Osteocyte (in vitro differentiated cells): ENCODE measurements at regions not wholly inside any gene's neighbourhood (a gene's known extent, or its start where the extent isn't known, plus 50 kb on each side); places are given as distances from the start of the nearest gene placed in this dataset.
A peak's percentile ranks its signal among the peaks of the same experiment; 100 is the strongest.

Source experiments
- DNase-seq: peaks from one replicate; pipeline ENCODE4 v3.0.0; 2021; ENCODE audit warnings: mixed read lengths; ENCODE audit not compliant: unreplicated experiment; ENCODE audit errors: extremely low spot score
- H3K27ac Mint-ChIP-seq: one replicate; pipeline ENCODE4 v1.8.0; 2021; ENCODE audit warnings: mild to moderate bottlenecking, mixed read lengths; ENCODE audit not compliant: unreplicated experiment
- H3K27me3 Mint-ChIP-seq: one replicate; pipeline ENCODE4 v1.8.0; 2021; ENCODE audit warnings: mixed read lengths; ENCODE audit not compliant: unreplicated experiment
- H3K36me3 Mint-ChIP-seq: one replicate; pipeline ENCODE4 v1.8.0; 2021; ENCODE audit warnings: mixed read lengths; ENCODE audit not compliant: unreplicated experiment
- H3K4me1 Mint-ChIP-seq: one replicate; pipeline ENCODE4 v1.8.0; 2021; ENCODE audit warnings: mixed read lengths; ENCODE audit not compliant: unreplicated experiment
- H3K4me3 Mint-ChIP-seq: one replicate; pipeline ENCODE4 v1.8.0; 2021; ENCODE audit warnings: mild to moderate bottlenecking, moderate library complexity, mixed read lengths; ENCODE audit not compliant: unreplicated experiment
- H3K9me3 Mint-ChIP-seq: one replicate; pipeline ENCODE4 v1.8.0; 2021; ENCODE audit warnings: mixed read lengths; ENCODE audit not compliant: unreplicated experiment
- TF ChIP-seq, protein P1 (sequence below): fragments of 200-600 bp; sonication (generic); IDR thresholded peaks from 2 replicates; pipeline ENCODE4 v1.5.0; 2021; ENCODE audit warnings: antibody characterized with exemption, mild to moderate bottlenecking, moderate library complexity

DNA sequence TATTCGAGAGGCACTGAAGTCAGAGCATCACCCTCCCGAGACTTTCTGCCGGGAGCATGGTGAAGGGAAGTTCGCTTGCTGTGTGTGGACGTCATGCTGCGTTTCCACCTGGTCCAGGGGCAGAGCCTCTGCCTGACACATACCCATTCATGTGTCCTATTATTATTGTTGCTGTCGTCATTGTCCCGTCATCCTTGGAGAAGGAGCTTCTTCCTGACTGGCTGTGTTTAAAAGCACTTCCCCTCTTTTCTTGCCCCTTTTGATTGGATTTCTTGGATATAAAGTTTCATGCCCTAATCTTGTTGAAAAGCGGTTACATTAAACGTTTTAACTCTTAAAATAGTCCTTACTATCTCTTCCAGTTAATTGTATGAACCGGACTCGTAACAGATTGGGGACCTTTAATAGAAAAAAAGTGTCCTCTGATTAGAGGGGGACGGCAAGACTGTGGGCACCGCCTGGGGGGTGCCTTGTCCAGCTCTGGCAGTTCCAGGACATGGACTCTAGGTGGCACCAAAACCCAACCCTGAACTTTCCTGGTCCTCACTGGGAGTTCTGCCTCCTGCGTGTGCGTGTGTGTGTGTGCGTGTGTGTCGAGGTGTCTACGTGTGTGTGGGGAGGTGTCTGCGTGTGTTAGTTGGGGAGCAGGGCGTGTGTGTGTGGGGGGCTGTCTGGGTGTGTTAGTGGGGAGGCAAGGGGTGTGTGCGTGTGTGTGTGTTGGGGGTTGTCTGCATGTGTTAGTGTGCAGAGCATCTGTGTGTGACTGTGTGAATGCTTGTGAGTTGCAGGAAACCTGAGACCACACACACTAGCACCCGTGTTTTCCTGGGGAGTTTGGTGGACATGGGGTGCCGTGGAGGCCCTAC is 133.3 kb upstream of the CIBAR2 start:
- Mint-ChIP-seq H3K4me1 (peaks cover 10% of the 10 kb centered on the region), H3K4me3 (no peak overlapping the region), H3K27ac (no peak overlapping the region), H3K9me3 (no peaks in the 10 kb centered on the region), H3K36me3 (peaks cover 1% of the 10 kb centered on the region), H3K27me3 (no peaks in the 10 kb centered on the region)
- TF ChIP-seq, protein P1, sequence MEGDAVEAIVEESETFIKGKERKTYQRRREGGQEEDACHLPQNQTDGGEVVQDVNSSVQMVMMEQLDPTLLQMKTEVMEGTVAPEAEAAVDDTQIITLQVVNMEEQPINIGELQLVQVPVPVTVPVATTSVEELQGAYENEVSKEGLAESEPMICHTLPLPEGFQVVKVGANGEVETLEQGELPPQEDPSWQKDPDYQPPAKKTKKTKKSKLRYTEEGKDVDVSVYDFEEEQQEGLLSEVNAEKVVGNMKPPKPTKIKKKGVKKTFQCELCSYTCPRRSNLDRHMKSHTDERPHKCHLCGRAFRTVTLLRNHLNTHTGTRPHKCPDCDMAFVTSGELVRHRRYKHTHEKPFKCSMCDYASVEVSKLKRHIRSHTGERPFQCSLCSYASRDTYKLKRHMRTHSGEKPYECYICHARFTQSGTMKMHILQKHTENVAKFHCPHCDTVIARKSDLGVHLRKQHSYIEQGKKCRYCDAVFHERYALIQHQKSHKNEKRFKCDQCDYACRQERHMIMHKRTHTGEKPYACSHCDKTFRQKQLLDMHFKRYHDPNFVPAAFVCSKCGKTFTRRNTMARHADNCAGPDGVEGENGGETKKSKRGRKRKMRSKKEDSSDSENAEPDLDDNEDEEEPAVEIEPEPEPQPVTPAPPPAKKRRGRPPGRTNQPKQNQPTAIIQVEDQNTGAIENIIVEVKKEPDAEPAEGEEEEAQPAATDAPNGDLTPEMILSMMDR = peak; percentile 85
- DNase-seq = no peak

DNA sequence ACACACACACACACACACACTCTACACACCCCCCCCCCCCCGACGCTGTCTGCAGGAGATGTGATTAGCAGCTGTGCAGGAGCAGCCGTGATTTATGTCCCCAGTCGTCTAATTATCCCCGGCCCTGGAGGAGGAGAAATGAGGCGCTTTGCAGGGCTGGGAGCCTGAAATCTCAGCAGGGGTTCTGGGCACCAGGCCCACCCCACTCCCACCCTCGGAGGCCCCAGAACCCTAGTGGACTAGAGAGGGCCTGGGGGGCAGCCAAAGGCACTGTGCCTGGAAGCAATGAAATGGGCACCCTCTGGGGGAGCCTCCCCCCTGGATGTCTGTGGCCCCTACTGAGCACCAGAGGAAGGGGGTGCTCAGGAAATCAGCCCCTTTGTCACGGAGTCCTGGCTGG is 134.2 kb upstream of the CIBAR2 start:
- Mint-ChIP-seq H3K4me1 (peaks cover 10% of the 10 kb centered on the region), H3K27ac (no peak overlapping the region), H3K9me3 (no peaks in the 10 kb centered on the region), H3K4me3 (no peak overlapping the region), H3K36me3 (peaks cover 1% of the 10 kb centered on the region), H3K27me3 (no peaks in the 10 kb centered on the region)
- no peak for DNase-seq
- TF ChIP-seq, protein P1 = no peak

DNA sequence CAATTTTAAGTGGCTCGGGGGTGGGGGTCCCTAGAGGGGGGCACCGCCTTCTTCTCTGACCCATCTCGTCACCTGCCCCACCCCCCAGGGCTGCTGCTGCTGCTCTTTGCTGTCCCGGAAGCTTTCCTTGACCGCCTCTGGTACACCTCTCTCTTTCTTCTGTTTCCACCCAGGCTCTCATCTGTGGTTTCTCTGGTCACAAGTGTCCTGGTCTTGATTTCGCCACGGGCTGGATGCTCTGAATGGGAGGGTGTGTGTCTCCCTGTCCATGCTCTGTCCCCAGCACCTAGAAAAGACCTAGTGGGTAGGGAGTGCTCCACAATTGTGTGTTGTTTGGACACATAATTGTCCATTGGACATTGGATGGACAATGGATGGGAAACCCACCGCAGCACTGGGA is 134.7 kb upstream of the CIBAR2 start:
- no peaks in the 10 kb centered on the region for H3K27me3 Mint-ChIP-seq
- peaks cover 1% of the 10 kb centered on the region for H3K36me3 Mint-ChIP-seq
- TF ChIP-seq, protein P1 = no peak
- H3K27ac Mint-ChIP-seq = no peak overlapping the region
- H3K4me1 Mint-ChIP-seq = peaks cover 10% of the 10 kb centered on the region
- no peak overlapping the region for H3K4me3 Mint-ChIP-seq
- no peaks in the 10 kb centered on the region for H3K9me3 Mint-ChIP-seq
- DNase-seq = no peak

DNA sequence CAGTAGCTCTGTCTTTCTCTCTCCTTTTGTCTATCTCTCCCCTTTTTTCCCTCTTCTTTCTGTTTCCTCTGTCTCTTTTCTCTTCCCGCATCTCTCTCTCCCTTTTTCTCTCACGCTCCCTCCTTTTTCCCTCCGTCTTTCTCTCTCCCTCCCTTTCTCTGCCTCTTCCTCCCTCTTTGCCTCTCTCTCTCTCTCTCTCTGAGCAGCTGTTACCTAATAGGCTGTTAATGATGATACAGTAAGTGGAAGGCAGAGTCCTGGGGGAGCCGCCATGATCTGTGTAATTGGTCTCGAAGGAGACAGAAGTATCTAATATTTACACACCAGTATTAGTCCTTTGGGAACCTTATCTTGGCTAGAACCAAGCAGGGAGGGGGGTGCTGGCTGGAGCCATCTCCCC is 136.1 kb upstream of the CIBAR2 start:
- Mint-ChIP-seq H3K4me1 (peaks cover 10% of the 10 kb centered on the region), H3K27ac (no peak overlapping the region), H3K36me3 (peaks cover 1% of the 10 kb centered on the region), H3K9me3 (no peaks in the 10 kb centered on the region), H3K4me3 (no peak overlapping the region), H3K27me3 (no peaks in the 10 kb centered on the region)
- TF ChIP-seq, protein P1 = no peak
- no peak for DNase-seq

DNA sequence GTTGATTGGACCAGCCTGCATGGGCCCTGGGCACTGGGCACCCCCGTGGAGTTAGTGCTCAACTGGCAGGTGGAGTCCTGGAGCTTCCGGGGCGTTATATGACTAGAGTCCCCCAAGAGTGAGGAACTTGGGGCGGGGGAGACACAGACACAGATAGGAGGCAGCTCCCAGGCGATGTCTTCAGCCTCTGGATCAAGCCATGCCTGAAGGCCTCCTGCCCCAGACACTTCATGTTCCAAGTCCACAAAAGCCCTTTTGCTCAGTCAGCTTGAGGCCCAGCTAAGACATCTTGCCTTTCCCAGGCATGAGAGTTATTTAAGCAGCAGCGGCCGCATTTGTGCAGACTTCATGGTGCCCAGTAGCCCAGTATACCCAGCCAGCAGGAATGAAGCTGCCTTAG is 136.6 kb upstream of the CIBAR2 start:
- no peak overlapping the region for H3K4me3 Mint-ChIP-seq
- H3K27me3 Mint-ChIP-seq = no peaks in the 10 kb centered on the region
- no peak for DNase-seq
- TF ChIP-seq, protein P1 = no peak
- H3K9me3 Mint-ChIP-seq = no peaks in the 10 kb centered on the region
- H3K4me1 Mint-ChIP-seq = peaks cover 10% of the 10 kb centered on the region
- no peaks in the 10 kb centered on the region for H3K36me3 Mint-ChIP-seq
- H3K27ac Mint-ChIP-seq = no peak overlapping the region
